Thoracic aorta (tissue), 2 donors: ENCODE measurements at regions not wholly inside any gene's neighbourhood (a gene's known extent, or its start where the extent isn't known, plus 50 kb on each side); places are given as distances from the start of the nearest gene placed in this dataset.

Source experiments
- ATAC-seq: fragments of 150-250 bp; one replicate; pipeline ENCODE4 v1.8.0; 2017; ENCODE audit warnings: low read depth; ENCODE audit not compliant: insufficient number of reproducible peaks, low FRiP score
- DNase-seq: peaks from one replicate; pipeline ENCODE4 v3.0.0-alpha.2; 2020; ENCODE audit warnings: low spot score
- H3K27ac ChIP-seq, 2 donors: fragments of 200-600 bp; sonication (generic); 1 replicate in 1 of 2; 2 replicates in 1 of 2; pipeline ENCODE4 v1.5.1; 2016; ENCODE audit warnings: mild to moderate bottlenecking in 2 of 2, moderate library complexity in 2 of 2
- H3K27me3 ChIP-seq: fragments of 200-600 bp; sonication (generic); replicated peaks from 2 replicates; pipeline ENCODE4 v1.6.0; 2016; ENCODE audit warnings: mild to moderate bottlenecking; ENCODE audit not compliant: insufficient read depth
- H3K36me3 ChIP-seq: fragments of 200-600 bp; sonication (generic); one replicate; pipeline ENCODE4 v1.5.1; 2016
- H3K4me1 ChIP-seq, 2 donors: fragments of 200-600 bp; sonication (generic); 1 replicate in 1 of 2; 2 replicates in 1 of 2; pipeline versions ENCODE4 v1.5.1 to v1.6.0; 2016; ENCODE audit warnings: low read depth in 2 of 2, mild to moderate bottlenecking in 1 of 2; ENCODE audit not compliant: control insufficient read depth in 1 of 2
- H3K4me3 ChIP-seq: fragments of 200-600 bp; sonication (generic); 2 replicates; pipeline ENCODE4 v1.5.1; 2016; ENCODE audit warnings: mild to moderate bottlenecking
- H3K9me3 ChIP-seq: fragments of 200-600 bp; sonication (generic); 2 replicates; pipeline ENCODE4 v1.5.1; 2016
- TF ChIP-seq, protein P1 (sequence below): fragments of 200-600 bp; sonication (generic); IDR thresholded peaks from one replicate; pipeline ENCODE4 v1.5.1; 2019; ENCODE audit warnings: antibody characterized with exemption

GRCh38 chr6:56335726-56336125 is 88.3 kb upstream of the COL21A1 start:
- no peak for ATAC-seq
- H3K27me3 ChIP-seq = no peaks in the 10 kb centered on the region

DNA sequence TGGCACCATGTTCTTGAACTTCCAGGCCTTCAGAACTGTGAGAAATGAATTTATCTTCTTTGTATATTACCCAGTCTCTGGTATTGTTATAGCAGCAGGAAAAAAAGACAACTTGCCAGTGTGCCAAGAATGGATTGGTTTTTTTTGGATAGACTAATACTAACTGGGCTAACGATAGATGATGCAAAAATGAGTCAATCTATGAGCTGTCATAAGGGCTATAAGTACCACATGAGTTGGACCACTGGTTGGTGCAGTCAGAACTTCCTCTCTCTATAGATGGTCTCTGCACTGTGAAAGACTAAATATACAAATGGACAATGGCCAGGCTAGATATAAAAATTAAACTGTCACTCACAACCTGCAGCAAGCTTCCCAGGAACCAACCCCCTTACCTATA is 87.6 kb upstream of the COL21A1 start:
- Histone ChIP-seq H3K27me3 (no peaks in the 10 kb centered on the region), H3K4me3 (no peak overlapping the region), H3K4me1 (no peaks in the 10 kb centered on the region), H3K27ac (no peak overlapping the region), H3K36me3 (no peaks in the 10 kb centered on the region), H3K9me3 (no peaks in the 10 kb centered on the region)
- ATAC-seq (no peak), DNase-seq (no peak)
- TF ChIP-seq, protein P1, sequence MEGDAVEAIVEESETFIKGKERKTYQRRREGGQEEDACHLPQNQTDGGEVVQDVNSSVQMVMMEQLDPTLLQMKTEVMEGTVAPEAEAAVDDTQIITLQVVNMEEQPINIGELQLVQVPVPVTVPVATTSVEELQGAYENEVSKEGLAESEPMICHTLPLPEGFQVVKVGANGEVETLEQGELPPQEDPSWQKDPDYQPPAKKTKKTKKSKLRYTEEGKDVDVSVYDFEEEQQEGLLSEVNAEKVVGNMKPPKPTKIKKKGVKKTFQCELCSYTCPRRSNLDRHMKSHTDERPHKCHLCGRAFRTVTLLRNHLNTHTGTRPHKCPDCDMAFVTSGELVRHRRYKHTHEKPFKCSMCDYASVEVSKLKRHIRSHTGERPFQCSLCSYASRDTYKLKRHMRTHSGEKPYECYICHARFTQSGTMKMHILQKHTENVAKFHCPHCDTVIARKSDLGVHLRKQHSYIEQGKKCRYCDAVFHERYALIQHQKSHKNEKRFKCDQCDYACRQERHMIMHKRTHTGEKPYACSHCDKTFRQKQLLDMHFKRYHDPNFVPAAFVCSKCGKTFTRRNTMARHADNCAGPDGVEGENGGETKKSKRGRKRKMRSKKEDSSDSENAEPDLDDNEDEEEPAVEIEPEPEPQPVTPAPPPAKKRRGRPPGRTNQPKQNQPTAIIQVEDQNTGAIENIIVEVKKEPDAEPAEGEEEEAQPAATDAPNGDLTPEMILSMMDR = no peak

More at GRCh38 chr6:56335726-56336125, 88.3 kb upstream of the COL21A1 start:
- TF ChIP-seq, protein P1 = no peak
- H3K27ac ChIP-seq = no peak overlapping the region
- no peaks in the 10 kb centered on the region for H3K4me1 ChIP-seq
- DNase-seq = no peak
- H3K9me3 ChIP-seq = no peaks in the 10 kb centered on the region
- no peak overlapping the region for H3K4me3 ChIP-seq
- no peaks in the 10 kb centered on the region for H3K36me3 ChIP-seq

GRCh38 chr6:56329271-56330050 is 82.1 kb upstream of the COL21A1 start:
- Histone ChIP-seq H3K27me3 (no peaks in the 10 kb centered on the region), H3K36me3 (no peaks in the 10 kb centered on the region), H3K27ac (no peak overlapping the region), H3K4me3 (no peak overlapping the region), H3K9me3 (no peaks in the 10 kb centered on the region), H3K4me1 (no peaks in the 10 kb centered on the region)
- no peak for ATAC-seq
- DNase-seq = no peak
- TF ChIP-seq, protein P1 = no peak

DNA sequence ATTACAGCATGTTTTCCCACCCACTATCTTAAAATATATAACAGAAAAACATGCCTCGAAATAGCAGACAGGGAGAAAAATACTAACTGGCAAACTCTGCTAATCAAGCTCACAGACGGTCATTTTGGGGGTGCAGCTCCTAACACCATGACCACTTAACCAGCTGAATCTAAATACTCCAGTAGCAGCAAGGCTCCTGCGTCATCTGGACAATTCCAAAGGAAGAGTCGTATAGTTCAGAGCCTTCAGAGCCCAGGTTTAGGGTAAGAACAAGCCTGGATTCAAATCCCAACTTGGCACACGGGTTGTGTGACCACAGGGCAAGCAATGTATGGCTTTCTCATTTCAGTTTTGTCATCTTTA is 81.3 kb upstream of the COL21A1 start:
- no peak overlapping the region for H3K4me3 ChIP-seq
- no peaks in the 10 kb centered on the region for H3K9me3 ChIP-seq
- H3K27me3 ChIP-seq = no peaks in the 10 kb centered on the region
- DNase-seq (no peak), ATAC-seq (no peak)
- H3K27ac ChIP-seq = no peak overlapping the region
- H3K36me3 ChIP-seq = no peaks in the 10 kb centered on the region
- no peaks in the 10 kb centered on the region for H3K4me1 ChIP-seq
- TF ChIP-seq, protein P1 = no peak

DNA sequence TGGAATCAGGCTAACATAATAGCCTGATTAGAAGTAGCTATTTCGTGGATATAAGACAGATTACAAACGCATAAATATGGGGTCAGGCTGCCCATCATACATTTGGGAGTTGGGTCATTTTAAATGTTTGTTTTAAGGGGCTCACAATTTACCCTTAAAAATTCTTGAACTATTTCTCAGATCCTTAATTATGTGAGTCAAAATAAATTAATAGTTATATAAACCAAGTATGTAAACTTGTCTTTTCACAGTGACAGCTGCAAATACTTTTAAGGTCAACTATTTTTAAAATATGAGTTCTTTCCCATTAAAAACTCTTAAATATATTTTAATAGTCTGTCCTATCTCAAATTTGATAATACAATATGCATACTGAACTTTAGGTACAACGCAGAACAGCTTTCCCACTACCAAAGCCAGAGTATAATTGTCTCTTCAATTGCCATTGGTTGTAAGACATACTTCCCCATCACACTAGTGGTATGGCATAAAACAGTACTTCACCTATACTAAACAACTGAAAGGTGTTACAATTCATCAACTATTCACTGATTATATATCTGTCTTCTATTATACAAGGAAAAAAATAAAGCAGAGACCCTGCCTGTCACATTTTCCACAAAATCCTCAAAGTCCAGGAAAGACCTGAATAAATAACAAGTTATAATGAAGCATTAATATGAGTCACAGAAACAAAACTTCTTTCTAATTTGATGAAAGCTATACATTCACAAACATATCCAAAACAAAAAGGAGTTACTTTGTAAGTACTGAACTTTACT is 80.8 kb upstream of the COL21A1 start:
- no peak overlapping the region for H3K27ac ChIP-seq
- H3K27me3 ChIP-seq = no peaks in the 10 kb centered on the region
- no peak for DNase-seq

More for the DNA sequence above, 80.8 kb upstream of the COL21A1 start:
- TF ChIP-seq, protein P1 = no peak
- no peak for ATAC-seq
- Histone ChIP-seq H3K36me3 (no peaks in the 10 kb centered on the region), H3K4me3 (no peak overlapping the region), H3K9me3 (no peaks in the 10 kb centered on the region), H3K4me1 (no peaks in the 10 kb centered on the region)
